SHP77 (cell line): ENCODE measurements at regions not wholly inside any gene's neighbourhood (a gene's known extent, or its start where the extent isn't known, plus 50 kb on each side); places are given as distances from the start of the nearest gene placed in this dataset.

Experiments
- DNase-seq, 2 experiments: peaks; one replicate each; lab custom pipeline; 2025; lab: John Stamatoyannopoulos, UW

GRCh38 chr1:219521325-219521724 lies 91.6 kb downstream of the ZC3H11B start:
- no peak for DNase-seq

DNA sequence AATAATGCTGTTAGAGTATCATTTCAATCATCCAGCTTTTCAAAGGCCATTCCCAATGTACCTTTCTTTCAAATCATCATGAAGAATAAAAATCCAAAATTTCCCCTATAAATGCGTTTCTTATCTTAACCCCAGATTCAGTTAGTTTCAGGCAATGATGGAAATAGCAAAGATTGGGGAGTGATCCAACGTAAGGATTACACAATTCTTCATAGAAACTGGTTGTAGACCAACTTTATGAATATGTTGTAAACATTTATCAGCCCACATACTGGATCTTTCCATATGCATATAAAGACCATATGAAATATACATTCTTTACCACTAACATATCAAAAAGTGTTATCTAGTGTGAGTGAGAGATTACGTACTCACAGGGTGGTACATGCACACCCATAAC lies 92.7 kb downstream of the ZC3H11B start:
- no peak for DNase-seq

- DNase-seq = no peak
Observed at GRCh38 chr1:219518907-219519248, 94.0 kb downstream of the ZC3H11B start.

- no peak for DNase-seq
Observed at GRCh38 chr1:219518168-219518906, 94.6 kb downstream of the ZC3H11B start.

DNA sequence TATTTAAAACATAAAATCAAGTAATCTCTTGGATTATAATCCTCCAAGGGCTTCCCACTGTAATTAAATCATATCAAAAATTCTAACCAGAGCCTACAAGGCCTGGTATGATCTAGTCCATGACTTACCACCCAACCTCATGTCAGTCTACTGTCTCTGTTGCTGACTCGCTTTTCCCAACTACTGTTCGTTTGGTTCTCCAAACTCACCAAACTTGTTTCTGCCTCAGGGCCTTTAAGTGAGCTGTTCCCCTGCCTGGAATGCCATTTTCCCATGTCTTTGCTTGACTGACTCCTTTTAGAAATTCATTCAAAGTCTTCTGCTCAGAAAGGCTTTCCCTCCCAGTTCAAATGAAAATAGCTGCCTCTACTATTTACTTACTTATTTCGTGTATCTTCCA lies 95.9 kb downstream of the ZC3H11B start:
- DNase-seq = no peak

DNA sequence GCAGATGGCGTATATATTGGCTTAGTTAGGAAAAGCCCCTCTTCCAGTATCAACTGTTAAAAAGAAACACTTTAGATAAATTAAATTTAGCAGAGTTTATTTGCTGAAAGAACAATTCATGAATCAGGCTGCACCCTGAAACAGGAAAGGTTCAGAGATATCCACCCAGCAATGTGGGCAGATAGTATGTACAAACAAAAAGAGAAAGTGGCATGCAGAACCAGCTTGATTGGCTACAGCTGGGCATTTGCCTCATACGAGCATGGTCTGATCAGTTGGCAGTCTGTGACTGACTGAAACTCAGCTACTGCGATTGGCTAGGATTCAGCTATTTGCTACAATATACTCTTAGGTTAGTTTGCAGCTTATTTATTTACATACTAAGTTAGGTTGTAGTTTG lies 98.2 kb downstream of the ZC3H11B start:
- DNase-seq = no peak

- no peak for DNase-seq
Observed at GRCh38 chr1:219507437-219507836, 105.5 kb downstream of the ZC3H11B start.

DNA sequence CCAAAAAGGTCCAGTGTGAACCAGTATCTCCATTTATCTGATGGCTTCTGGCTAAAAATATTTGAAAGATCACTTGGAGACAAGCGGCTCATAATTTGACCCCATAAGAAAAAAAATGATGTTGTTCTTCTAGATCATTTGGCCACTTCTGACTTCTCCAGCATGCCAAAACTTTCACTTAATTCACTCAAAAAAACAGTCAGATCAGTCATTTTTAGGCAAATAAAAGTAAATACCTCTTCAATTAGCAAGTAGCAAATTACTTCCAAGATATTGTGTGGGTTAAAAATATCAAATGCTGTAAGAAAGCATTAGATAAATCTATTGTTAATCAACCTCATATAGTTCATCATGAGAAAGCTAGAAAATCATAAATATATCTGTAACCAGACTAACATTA lies 106.0 kb downstream of the ZC3H11B start:
- no peak for DNase-seq

DNA sequence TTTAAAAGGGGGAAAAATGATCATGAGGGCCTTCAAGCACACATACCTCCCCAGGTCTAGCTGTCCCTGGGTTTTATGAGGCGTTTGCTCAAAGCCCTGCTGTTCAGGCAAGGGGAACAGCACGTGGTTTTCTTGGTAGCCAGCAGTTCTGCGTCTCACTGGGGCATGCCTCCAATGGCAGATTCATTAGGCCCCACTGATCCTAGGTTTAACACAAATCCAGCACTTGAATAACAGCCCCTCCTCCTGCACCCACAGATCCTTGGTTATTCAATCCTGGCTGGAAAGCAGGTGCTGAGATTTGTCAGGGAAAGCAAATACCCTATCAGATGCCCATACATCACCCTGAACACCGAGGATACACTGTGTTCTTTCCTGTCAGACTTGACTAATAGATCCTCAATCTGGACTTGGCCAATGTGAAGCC lies 106.4 kb downstream of the ZC3H11B start:
- DNase-seq = peak in 1 of 2 experiments; percentile 5

GRCh38 chr1:219505886-219506285 lies 107.0 kb downstream of the ZC3H11B start:
- DNase-seq = no peak

DNA sequence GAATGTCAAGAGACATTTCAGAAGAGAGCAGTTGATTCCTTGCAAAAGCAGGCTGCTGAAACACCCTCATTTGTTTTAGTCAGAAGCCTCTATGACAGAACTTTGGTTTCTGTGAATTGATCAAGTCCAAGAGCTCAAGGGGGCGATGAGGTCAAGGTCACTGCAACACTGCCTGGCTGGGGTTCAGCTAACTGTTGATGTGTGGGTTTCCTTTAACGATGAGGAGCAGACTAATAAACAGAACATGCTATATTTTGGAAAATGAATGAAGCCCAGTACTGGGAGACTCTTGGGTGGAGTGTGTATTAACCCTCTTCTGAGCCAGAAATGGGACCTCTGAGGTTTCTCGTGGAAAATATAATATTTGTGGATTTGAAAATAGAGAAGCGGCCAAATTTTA lies 109.3 kb downstream of the ZC3H11B start:
- DNase-seq = no peak

DNA sequence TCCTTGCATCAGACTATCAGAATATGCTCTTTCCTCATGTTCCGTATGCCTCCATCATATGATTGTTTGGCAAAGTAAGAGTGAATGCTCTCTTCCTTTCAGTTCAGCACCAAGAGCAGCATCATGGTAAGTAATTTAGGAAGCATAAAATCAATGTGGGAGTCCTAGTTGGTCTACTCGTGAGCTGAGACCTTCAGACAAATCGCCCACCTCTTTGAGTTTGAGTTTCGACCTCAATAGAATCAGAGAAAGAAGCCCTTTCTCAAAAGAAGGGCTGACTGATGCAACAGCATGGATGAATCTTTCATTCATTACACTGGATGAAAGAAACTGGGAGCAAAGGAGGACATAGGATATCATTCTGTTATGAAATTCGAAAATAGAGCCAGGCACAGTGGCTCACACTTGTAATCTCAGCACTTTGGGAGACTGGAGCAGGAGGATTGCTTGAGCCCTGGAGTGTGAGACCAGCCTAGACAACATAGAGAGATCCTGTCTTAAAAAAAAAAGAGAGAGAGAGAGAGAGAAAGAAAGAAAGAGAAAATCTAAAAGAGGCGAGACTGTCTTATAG lies 112.5 kb downstream of the ZC3H11B start:
- no peak for DNase-seq

DNA sequence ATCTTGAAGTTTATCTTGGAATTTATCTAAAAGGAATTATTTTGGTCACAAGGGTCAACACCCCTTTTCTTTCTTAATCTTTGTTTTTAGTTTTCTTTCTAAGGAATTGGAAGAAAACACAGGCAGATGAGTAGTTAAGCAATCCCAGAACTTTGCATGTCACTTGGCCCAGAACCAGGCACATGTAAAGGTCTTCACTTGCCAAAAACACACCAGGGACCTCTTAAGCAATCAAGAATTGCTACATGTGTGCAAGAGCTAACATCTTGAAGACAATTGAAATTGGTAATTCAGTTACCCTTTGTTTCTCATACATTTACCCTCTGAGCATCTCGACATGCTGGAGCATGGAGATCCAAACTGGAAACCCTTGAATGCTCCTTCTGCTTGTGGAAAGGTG lies 114.2 kb downstream of the ZC3H11B start:
- no peak for DNase-seq

GRCh38 chr1:219495737-219496408 lies 117.0 kb downstream of the ZC3H11B start:
- DNase-seq = no peak

DNA sequence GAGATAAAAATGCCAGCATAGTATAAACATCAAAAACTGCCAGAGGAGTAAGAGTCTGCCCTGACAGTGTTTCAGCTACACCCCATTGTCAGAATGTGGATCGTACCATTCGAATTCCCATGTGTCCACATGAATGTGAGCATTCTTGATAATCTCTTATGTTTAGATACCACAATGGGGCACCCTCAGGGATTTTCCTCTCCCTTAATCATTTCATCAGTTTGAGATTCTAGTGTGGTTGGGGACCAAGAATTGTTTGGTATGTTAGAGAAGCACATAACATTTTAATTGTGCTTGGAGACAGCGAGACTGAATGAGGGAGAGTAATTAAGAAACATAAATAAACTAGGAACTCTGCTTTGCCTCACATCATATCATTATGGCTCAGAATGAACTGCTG lies 120.2 kb downstream of the ZC3H11B start:
- no peak for DNase-seq

DNA sequence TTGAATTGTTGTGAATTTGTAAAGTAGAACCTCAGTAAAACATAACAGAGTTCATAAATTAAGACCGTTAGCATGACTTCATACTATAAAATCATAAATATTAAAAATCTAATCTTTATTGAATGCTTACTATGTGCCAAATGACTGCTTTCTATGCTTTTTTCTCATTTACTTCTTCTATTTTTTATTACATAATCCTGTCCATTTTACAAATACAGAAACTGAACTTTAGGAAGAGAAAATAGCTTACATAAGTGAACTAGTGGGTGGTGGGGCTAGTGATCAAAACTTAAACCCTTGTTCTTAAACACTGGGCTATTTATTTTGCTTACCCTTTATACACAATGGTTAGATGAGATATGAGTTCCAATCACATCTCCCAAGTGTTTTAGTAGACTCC lies 122.3 kb downstream of the ZC3H11B start:
- DNase-seq = no peak

DNA sequence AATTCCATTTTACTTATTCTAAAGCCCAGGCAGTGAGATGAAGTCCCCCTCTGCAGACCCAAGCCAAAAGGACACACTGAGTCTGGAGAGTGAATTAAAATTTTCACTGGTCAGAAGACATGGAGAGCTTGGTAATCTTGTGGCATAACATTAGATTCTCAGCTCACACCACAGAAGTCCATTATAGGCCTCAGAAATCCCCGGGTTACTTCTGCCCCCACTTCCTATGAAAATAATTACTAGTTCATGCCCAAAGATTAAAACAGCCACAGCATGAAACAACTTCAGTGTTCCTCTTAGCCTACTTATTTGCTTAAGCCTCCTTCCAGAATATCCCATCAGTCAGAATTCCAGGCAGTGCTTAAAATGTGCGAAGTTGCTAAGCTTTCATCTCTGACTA lies 123.3 kb downstream of the ZC3H11B start:
- DNase-seq = no peak

- DNase-seq = no peak
Observed at GRCh38 chr1:219488275-219488674, 124.6 kb downstream of the ZC3H11B start.

DNA sequence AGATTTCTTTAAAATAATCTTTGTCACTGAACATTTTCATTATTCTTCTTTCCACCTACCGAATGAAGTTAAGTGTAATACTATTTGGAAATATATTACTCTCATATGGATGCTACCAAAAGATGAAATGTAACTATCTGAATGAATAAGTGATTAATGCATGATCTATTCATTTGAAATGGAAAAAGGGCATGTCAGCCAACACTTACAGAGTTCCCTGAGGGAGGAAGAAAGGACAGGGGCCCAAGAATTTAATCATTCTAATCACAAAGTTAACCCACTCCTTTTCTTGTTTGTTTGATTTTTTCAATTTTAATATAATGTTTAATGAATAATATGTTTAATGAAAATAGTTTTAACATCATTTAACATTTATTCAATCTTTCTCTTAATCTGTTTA lies 129.4 kb downstream of the ZC3H11B start:
- no peak for DNase-seq

DNA sequence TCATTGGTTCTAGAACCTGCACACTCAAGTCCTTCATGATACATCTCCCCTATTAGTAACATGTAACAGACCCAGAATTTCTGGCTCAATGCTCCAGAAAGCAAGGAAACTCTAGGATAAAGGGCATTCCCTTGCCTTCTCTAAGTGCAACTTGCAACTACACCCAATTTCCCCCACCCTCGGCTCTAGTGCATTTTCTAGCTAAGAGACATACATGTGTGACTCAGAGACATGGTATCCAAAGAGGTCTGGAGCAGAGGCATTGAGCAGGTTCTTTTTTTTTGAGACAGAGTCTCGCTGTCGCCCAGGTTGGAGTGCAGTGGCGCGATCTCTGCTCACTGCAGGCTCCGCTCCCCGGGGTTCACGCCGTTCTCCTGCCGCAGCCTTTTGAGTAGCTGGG lies 132.9 kb downstream of the ZC3H11B start:
- no peak for DNase-seq

DNA sequence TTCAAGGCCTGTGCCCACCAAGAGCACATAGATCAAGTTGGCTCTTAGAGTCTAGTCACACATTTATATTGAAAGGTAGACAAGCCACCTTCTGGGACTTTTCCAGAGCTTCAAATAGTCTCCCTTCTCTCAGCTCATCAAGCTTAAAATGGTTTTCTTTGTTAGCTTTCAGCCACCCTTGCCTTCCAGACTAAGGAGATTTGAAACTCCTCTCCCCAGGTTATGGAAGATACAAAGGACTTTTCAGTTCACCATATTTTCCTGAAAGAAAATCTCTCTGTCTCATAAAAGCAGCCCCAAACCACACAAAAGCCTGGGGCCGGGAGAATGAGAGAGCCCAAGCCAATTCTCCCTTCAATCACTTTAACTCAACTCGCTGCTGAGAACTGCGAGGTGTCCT lies 134.1 kb downstream of the ZC3H11B start:
- DNase-seq = no peak

- DNase-seq = no peak
Observed at GRCh38 chr1:219477861-219478260, 135.0 kb downstream of the ZC3H11B start.

- DNase-seq = no peak
Observed at GRCh38 chr1:219476716-219477115, 136.2 kb downstream of the ZC3H11B start.

GRCh38 chr1:219476116-219476515 lies 136.8 kb downstream of the ZC3H11B start:
- no peak for DNase-seq
